Right atrium auricular region (tissue), 2 donors: ENCODE measurements at regions not wholly inside any gene's neighbourhood (a gene's known extent, or its start where the extent isn't known, plus 50 kb on each side); places are given as distances from the start of the nearest gene placed in this dataset.

Source experiments
- DNase-seq: peaks from one replicate; pipeline ENCODE4 v3.0.0-alpha.2; 2019; ENCODE audit warnings: low spot score
- H3K27ac ChIP-seq, 2 donors: fragments of 200-600 bp; sonication (generic); 1 replicate in 1 of 2; 2 replicates in 1 of 2; pipeline ENCODE4 v1.5.1; 2016 to 2019
- H3K27me3 ChIP-seq, 2 donors: fragments of 200-600 bp; sonication (generic); one replicate each; pipeline versions ENCODE4 v1.5.1 to v1.6.0; 2017 to 2019
- H3K36me3 ChIP-seq: fragments of 200-600 bp; sonication (generic); one replicate; pipeline ENCODE4 v1.5.1; 2016
- H3K4me1 ChIP-seq, 2 donors: fragments of 200-600 bp; sonication (generic); one replicate each; pipeline versions ENCODE4 v1.5.1 to v1.6.0; 2017 to 2019
- H3K4me3 ChIP-seq, 2 donors: fragments of 200-600 bp; sonication (generic); 1 replicate in 1 of 2; 2 replicates in 1 of 2; pipeline ENCODE4 v1.5.1; 2017 to 2019; ENCODE audit warnings: mild to moderate bottlenecking in 1 of 2, moderate library complexity in 1 of 2
- H3K9me3 ChIP-seq, 2 donors: fragments of 200-600 bp; sonication (generic); one replicate each; pipeline ENCODE4 v1.5.1; 2019
- CTCF ChIP-seq, 2 donors: fragments of 200-600 bp; sonication (generic); IDR thresholded peaks; one replicate each; pipeline ENCODE4 v1.5.1; 2019; ENCODE audit warnings: antibody characterized with exemption in 2 of 2

DNA sequence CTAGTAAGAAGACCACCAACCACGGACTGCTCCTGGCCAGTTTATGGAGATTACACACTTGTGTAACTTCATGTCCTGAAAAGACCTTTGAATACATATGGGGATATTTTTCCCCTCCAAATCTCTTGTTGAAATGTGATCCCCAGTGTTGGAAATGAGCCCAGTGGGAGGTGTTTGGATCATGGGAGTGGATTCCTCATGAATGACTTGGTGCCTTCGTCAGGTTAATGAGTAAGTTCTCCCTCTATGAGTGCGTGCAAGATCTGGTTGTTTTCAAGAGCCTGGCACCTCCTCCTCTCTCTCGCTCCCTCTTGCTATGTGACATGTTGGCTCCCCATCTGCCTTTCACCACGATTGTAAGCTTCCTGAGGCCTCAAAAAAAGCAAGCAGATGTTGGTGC, 769.0 kb upstream of the SLITRK1 start:
- no peak for DNase-seq
- H3K27me3 ChIP-seq, result no peaks in the 10 kb centered on the region
- H3K27ac ChIP-seq, result peak overlapping the region in 1 of 2 donors; percentile 71
- no peak overlapping the region for H3K4me3 ChIP-seq
- TF ChIP-seq CTCF (IDR thresholded peaks at IDR 0.05), result no peak
- no peaks in the 10 kb centered on the region for H3K4me1 ChIP-seq
- H3K9me3 ChIP-seq, result no peaks in the 10 kb centered on the region
- H3K36me3 ChIP-seq, result no peaks in the 10 kb centered on the region

- DNase-seq, result no peak
- Histone ChIP-seq H3K27me3 (no peaks in the 10 kb centered on the region), H3K4me1 (no peaks in the 10 kb centered on the region), H3K9me3 (no peaks in the 10 kb centered on the region), H3K27ac (peak overlapping the region in 1 of 2 donors; percentile 71), H3K4me3 (no peak overlapping the region), H3K36me3 (no peaks in the 10 kb centered on the region)
- TF ChIP-seq CTCF (IDR thresholded peaks at IDR 0.05), result no peak
Measured at GRCh38 chr13:84649853-84650252, 767.6 kb upstream of the SLITRK1 start.

DNA sequence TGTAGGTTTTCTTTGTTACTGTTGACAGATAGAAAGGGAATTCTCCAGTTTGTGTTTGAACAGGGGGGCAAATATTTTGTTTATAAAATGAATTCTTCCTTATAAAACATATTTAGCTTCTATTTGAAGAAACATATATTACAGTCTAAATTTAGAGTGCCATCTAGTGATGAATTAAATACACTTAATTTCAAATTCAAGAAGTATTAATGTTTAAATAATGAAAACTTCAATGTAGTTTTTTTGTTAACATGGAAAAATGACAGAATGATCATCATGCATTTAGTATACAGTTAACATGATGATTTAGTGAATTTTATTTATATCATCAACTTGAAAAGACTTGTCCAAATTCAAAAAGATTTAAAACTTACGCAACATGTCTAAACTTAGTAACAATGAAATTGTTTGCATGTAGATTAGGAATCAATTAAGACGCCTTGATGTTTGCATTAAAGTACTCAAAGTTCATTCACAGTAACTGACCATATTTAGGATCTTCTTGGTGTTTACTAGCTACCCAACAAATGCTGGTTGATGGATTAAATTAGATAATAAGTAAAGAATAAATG, 765.9 kb upstream of the SLITRK1 start:
- H3K27ac ChIP-seq, result no peak overlapping the region
- H3K27me3 ChIP-seq, result no peaks in the 10 kb centered on the region
- no peaks in the 10 kb centered on the region for H3K9me3 ChIP-seq
- TF ChIP-seq CTCF (IDR thresholded peaks at IDR 0.05), result peak in 1 of 2 donors; percentile 48
- H3K4me1 ChIP-seq, result no peaks in the 10 kb centered on the region
- no peak for DNase-seq
- no peaks in the 10 kb centered on the region for H3K36me3 ChIP-seq
- H3K4me3 ChIP-seq, result no peak overlapping the region

- no peak for DNase-seq
- Histone ChIP-seq H3K9me3 (no peaks in the 10 kb centered on the region), H3K4me3 (no peak overlapping the region), H3K27me3 (no peaks in the 10 kb centered on the region), H3K36me3 (no peaks in the 10 kb centered on the region), H3K27ac (no peak overlapping the region), H3K4me1 (no peaks in the 10 kb centered on the region)
- TF ChIP-seq CTCF (IDR thresholded peaks at IDR 0.05), result no peak
Measured at GRCh38 chr13:84646957-84647356, 764.7 kb upstream of the SLITRK1 start.

GRCh38 chr13:84645196-84646012, 763.1 kb upstream of the SLITRK1 start:
- Histone ChIP-seq H3K27ac (no peak overlapping the region), H3K9me3 (peaks cover 0 to 2% of the 10 kb centered on the region in 2 donors), H3K4me1 (no peaks in the 10 kb centered on the region), H3K4me3 (no peak overlapping the region), H3K36me3 (no peaks in the 10 kb centered on the region), H3K27me3 (no peaks in the 10 kb centered on the region)
- no peak for DNase-seq
- no peak for TF ChIP-seq CTCF (IDR thresholded peaks at IDR 0.05)
